Spleen (tissue), 7 donors: ENCODE measurements at regions not wholly inside any gene's neighbourhood (a gene's known extent, or its start where the extent isn't known, plus 50 kb on each side); places are given as distances from the start of the nearest gene placed in this dataset.

Source experiments
- POLR2A ChIP-seq, 3 donors: fragments of 450-650 bp; IDR thresholded peaks; one replicate each; pipeline ENCODE4 v1.5.1; 2017; ENCODE audit warnings: antibody characterized with exemption in 3 of 3, mild to moderate bottlenecking in 1 of 3
- POLR2AphosphoS5 ChIP-seq, 3 donors: sonication (generic); formaldehyde crosslinking; IDR thresholded peaks; one replicate each; pipeline ENCODE4 v1.5.1; 2017; ENCODE audit warnings: antibody characterized with exemption in 3 of 3
- TF ChIP-seq, protein P1 (sequence below), 11 experiments: fragments of 200-600 bp in 7 of 11; fragments of 450-650 bp in 4 of 11; sonication (generic) in 4 of 11; IDR thresholded peaks in 8 of 11; conservative IDR thresholded peaks in 3 of 11; 1 replicate in 7 of 11; 2 replicates in 4 of 11; pipeline versions ENCODE4 v1.4.0 to v1.8.0; 2016 to 2021; ENCODE audit warnings: antibody characterized with exemption in 11 of 11, inconsistent platforms in 4 of 11, mild to moderate bottlenecking in 1 of 11
- donor health status: DM: no; HTN: no; CAD: no; lungs with moderate emphysema.
- donor health status: DM: no; HTN: no; CAD: no.
- donor health status: DM: no; HTN: no; CAD: no.

DNA sequence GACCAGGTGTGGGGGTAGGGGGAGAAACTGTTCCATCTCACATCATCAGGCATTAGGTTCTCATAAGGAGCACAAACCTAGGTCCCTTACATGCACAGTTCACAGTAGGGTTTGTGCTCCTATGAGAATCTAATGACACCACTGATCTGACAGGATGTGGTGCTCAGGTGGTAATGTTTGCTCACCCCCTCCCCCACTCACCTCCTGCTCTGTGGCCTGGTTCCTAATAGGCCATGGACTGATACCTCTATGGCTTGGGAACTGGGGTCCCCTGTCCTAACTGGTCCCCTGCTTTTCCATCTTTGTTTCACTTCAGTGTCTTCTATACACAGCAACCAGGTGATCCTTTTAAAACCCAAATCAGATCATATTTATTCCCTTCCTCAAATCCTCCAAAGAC is 267.8 kb downstream of the TNS1 start:
- TF ChIP-seq, protein P1, sequence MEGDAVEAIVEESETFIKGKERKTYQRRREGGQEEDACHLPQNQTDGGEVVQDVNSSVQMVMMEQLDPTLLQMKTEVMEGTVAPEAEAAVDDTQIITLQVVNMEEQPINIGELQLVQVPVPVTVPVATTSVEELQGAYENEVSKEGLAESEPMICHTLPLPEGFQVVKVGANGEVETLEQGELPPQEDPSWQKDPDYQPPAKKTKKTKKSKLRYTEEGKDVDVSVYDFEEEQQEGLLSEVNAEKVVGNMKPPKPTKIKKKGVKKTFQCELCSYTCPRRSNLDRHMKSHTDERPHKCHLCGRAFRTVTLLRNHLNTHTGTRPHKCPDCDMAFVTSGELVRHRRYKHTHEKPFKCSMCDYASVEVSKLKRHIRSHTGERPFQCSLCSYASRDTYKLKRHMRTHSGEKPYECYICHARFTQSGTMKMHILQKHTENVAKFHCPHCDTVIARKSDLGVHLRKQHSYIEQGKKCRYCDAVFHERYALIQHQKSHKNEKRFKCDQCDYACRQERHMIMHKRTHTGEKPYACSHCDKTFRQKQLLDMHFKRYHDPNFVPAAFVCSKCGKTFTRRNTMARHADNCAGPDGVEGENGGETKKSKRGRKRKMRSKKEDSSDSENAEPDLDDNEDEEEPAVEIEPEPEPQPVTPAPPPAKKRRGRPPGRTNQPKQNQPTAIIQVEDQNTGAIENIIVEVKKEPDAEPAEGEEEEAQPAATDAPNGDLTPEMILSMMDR (IDR thresholded peaks at IDR 0.05 in 8 of 11, conservative IDR thresholded peaks at IDR 0.05 in 3 of 11), result no peak
- TF ChIP-seq POLR2A (IDR thresholded peaks at IDR 0.05) (no peak), POLR2AphosphoS5 (IDR thresholded peaks at IDR 0.05) (no peak)
